Stomach (tissue), 8 donors: ENCODE measurements at regions not wholly inside any gene's neighbourhood (a gene's known extent, or its start where the extent isn't known, plus 50 kb on each side); places are given as distances from the start of the nearest gene placed in this dataset.

Source experiments
- DNase-seq, 2 donors: peaks; one replicate each; pipeline versions ENCODE4 v3.0.0 to v3.0.0-alpha.2; 2013 to 2019
- H3K27ac ChIP-seq, 5 donors: fragments of 200-600 bp in 4 of 5; sonication (generic) in 4 of 5; one replicate each; pipeline ENCODE4 v1.5.1; 2013 to 2019; ENCODE audit warnings: mild to moderate bottlenecking in 1 of 5, moderate library complexity in 1 of 5
- H3K27me3 ChIP-seq, 3 donors: fragments of 200-600 bp; sonication (generic); one replicate each; pipeline ENCODE4 v1.5.1; 2017 to 2019; ENCODE audit warnings: mixed run types in 1 of 3
- H3K36me3 ChIP-seq, 4 donors: fragments of 200-600 bp; sonication (generic); 1 replicate in 3 of 4; 2 replicates in 1 of 4; pipeline ENCODE4 v1.5.1; 2016 to 2019
- H3K4me1 ChIP-seq, 4 donors: fragments of 200-600 bp; sonication (generic); one replicate each; pipeline ENCODE4 v1.5.1; 2016 to 2019
- H3K4me3 ChIP-seq, 4 donors: fragments of 200-600 bp; sonication (generic) in 3 of 4; one replicate each; pipeline ENCODE4 v1.5.1; 2016 to 2019; ENCODE audit warnings: mild to moderate bottlenecking in 1 of 4
- H3K9me3 ChIP-seq, 4 donors: fragments of 200-600 bp; sonication (generic); one replicate each; pipeline ENCODE4 v1.5.1; 2016 to 2019
- CTCF ChIP-seq, 7 experiments: fragments of 450-650 bp in 4 of 7; fragments of 200-600 bp in 3 of 7; sonication (generic) in 3 of 7; IDR thresholded peaks; one replicate each; pipeline ENCODE4 v1.5.1; 2016 to 2019; ENCODE audit warnings: antibody characterized with exemption in 7 of 7, control low read depth in 2 of 7, mild to moderate bottlenecking in 1 of 7
- EP300 ChIP-seq: sonication (generic); formaldehyde crosslinking; IDR thresholded peaks from one replicate; pipeline ENCODE4 v1.6.1; 2017; ENCODE audit warnings: antibody characterized with exemption
- POLR2A ChIP-seq, 4 donors: fragments of 450-650 bp; IDR thresholded peaks; one replicate each; pipeline ENCODE4 v1.6.1; 2016; ENCODE audit warnings: antibody characterized with exemption in 4 of 4, control low read depth in 2 of 4, mild to moderate bottlenecking in 1 of 4, moderate library complexity in 1 of 4
- POLR2AphosphoS5 ChIP-seq, 3 donors: sonication (generic); formaldehyde crosslinking; IDR thresholded peaks; one replicate each; pipeline ENCODE4 v1.6.1; 2016; ENCODE audit warnings: antibody characterized with exemption in 3 of 3
- WGBS, 5 donors: extraction: QIAGEN DNeasy Blood & Tissue Kit in 3 of 5; methylation state at CpG; one replicate each; pipeline versions ENCODE4 v1.1.5 to v1.1.7; 2013 to 2018; 5-methylcytosine and 5-hydroxymethylcytosine counted together
- intact Hi-C: fragments of 100-400 bp; cut with DNase I; formaldehyde crosslinking; loops from one replicate; pipeline ENCODE4 v1.15.1; 2023; ENCODE audit warnings: low total_unique reads
- donor health status: healthy with polysubstance abuse.
- donor health status: Bipolar disorder and iron deficiency.
- donor health status: healthy.

DNA sequence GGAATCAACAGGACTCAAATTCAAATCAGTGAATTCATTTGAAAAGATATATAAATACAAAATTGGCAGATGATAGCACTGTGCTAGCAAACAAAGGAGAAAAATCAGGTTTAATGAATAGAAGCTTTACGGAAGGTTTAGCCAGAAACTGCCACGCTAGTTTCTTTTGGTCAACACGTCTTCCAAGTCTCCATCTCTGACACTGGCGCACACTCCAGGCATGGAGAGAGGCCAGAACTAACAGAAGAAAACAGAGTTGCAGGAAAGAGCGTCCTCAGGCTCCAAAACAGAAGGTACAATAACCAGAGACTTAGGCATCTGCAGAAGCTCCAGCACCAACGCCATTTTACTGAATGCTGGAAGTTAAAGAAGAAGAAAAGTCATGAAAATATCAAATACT lies 497.3 kb upstream of the FRG1 start:
- no peak for TF ChIP-seq EP300
- TF ChIP-seq POLR2A (IDR thresholded peaks at IDR 0.05), result no peak
- TF ChIP-seq CTCF (IDR thresholded peaks at IDR 0.05), result no peak
- no peak for TF ChIP-seq POLR2AphosphoS5 (IDR thresholded peaks at IDR 0.05)

DNA sequence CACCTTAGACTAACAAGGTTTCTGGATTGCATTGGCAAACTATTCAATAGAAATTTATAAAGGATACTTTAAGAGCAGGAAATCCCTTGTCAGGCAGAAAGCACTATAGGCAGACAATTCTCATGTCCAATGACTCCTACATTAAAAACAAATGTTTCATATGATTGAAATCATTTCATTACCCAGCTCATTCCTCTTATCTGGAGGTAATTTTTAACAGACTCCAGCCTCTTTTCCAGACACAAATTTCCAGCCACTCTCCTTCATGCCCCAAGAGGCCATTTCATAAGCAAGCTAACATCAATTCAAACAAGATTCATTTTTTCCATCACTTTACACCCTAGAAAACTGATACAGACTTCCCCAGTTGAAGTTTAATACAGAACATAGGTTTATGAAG lies 495.1 kb upstream of the FRG1 start:
- Histone ChIP-seq H3K4me3 (no peak overlapping the region), H3K27ac (no peak overlapping the region), H3K36me3 (no peaks in the 10 kb centered on the region), H3K9me3 (no peaks in the 10 kb centered on the region), H3K27me3 (no peaks in the 10 kb centered on the region), H3K4me1 (peaks cover 0 to 6% (median 0%) of the 10 kb centered on the region in 4 donors)
- intact Hi-C loops, result no loop called here
- TF ChIP-seq CTCF (IDR thresholded peaks at IDR 0.05) (no peak), POLR2AphosphoS5 (IDR thresholded peaks at IDR 0.05) (no peak)
- DNase-seq, result no peak

More for the DNA sequence above, 497.3 kb upstream of the FRG1 start:
- no peaks in the 10 kb centered on the region for H3K36me3 ChIP-seq
- no peak for DNase-seq
- no peak overlapping the region for H3K27ac ChIP-seq
- intact Hi-C loops, result no loop called here
- WGBS, 5 donors, result 27 to 56% (median 35%) methylated on average over 6 of the region's 6 CpGs
- H3K4me3 ChIP-seq, result no peak overlapping the region
- H3K27me3 ChIP-seq, result no peaks in the 10 kb centered on the region
- H3K9me3 ChIP-seq, result no peaks in the 10 kb centered on the region
- peaks cover 0 to 6% (median 0%) of the 10 kb centered on the region in 4 donors for H3K4me1 ChIP-seq

GRCh38 chr4:189463734-189464133 lies 476.9 kb upstream of the FRG1 start:
- H3K27ac ChIP-seq, result no peak overlapping the region
- no peak for DNase-seq
- TF ChIP-seq POLR2A (IDR thresholded peaks at IDR 0.05), result no peak
- no peak for TF ChIP-seq EP300
- no peak for TF ChIP-seq CTCF (IDR thresholded peaks at IDR 0.05)
- TF ChIP-seq POLR2AphosphoS5 (IDR thresholded peaks at IDR 0.05), result no peak
- no peaks in the 10 kb centered on the region for H3K27me3 ChIP-seq
- peaks cover 0 to 19% (median 0%) of the 10 kb centered on the region in 4 donors for H3K9me3 ChIP-seq
- H3K4me3 ChIP-seq, result no peak overlapping the region
- H3K36me3 ChIP-seq, result no peaks in the 10 kb centered on the region
- H3K4me1 ChIP-seq, result no peaks in the 10 kb centered on the region
- 87 to 90% (median 88%) methylated on average over 12 of the region's 12 CpGs for WGBS, 5 donors
- intact Hi-C loops, result no loop called here

DNA sequence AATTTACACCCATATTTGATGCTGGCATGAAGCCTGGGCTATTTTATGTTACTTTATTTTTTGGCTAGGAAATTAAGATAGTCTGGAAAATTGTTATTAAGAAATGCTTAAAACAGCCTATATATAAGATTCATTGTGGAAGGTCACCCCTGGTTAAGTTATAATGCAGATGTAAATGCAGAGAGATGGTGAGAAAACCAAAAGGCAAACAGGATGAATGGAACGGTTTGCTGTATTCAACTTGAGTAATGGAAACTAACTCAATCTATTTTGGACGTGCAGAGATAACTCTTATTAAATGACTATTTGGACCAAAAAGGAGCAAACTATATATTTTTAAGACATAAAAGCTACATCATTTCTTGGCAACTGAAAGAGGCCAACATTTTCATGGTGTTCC lies 446.3 kb upstream of the FRG1 start:
- no peak overlapping the region for H3K4me3 ChIP-seq
- peaks cover 0 to 8% (median 0%) of the 10 kb centered on the region in 4 donors for H3K9me3 ChIP-seq
- no peak for TF ChIP-seq EP300
- TF ChIP-seq POLR2A (IDR thresholded peaks at IDR 0.05), result no peak
- no peak for TF ChIP-seq CTCF (IDR thresholded peaks at IDR 0.05)
- no peak for TF ChIP-seq POLR2AphosphoS5 (IDR thresholded peaks at IDR 0.05)
- 65 to 82% (median 77%) methylated on average over 2 of the region's 2 CpGs for WGBS, 5 donors
- H3K36me3 ChIP-seq, result no peaks in the 10 kb centered on the region
- peak in 1 of 2 donors; percentile 55 for DNase-seq
- intact Hi-C loops, result no loop called here
- no peaks in the 10 kb centered on the region for H3K4me1 ChIP-seq
- H3K27me3 ChIP-seq, result peaks cover 0 to 9% (median 0%) of the 10 kb centered on the region in 3 donors
- no peak overlapping the region for H3K27ac ChIP-seq
